Heart right ventricle (tissue), 16 donors: ENCODE measurements at regions not wholly inside any gene's neighbourhood (a gene's known extent, or its start where the extent isn't known, plus 50 kb on each side); places are given as distances from the start of the nearest gene placed in this dataset.

Experiments
- ATAC-seq, 8 donors: fragments of 200-7000 bp; cut with Tn5 transposase; one replicate each; pipeline ENCODE4 v1.9.1; 2020; ENCODE audit warnings: mild to moderate bottlenecking in 8 of 8, moderate library complexity in 8 of 8, moderate number of reproducible peaks in 1 of 8
- DNase-seq, 2 donors: peaks; one replicate each; pipeline ENCODE4 v3.0.0-alpha.2; 2020
- H3K27ac ChIP-seq, 10 donors: fragments of 200-600 bp; sonication (generic) in 2 of 10; one replicate each; pipeline versions ENCODE4 v1.5.0 to v1.8.0; 2020 to 2022; ENCODE audit warnings: mild to moderate bottlenecking in 3 of 10
- H3K27me3 ChIP-seq, 7 donors: fragments of 200-600 bp; one replicate each; pipeline ENCODE4 v1.8.0; 2021 to 2022; ENCODE audit warnings: mild to moderate bottlenecking in 2 of 7
- H3K36me3 ChIP-seq, 9 donors: fragments of 200-600 bp; sonication (generic) in 1 of 9; one replicate each; pipeline versions ENCODE4 v1.5.0 to v1.8.0; 2020 to 2022; ENCODE audit warnings: mild to moderate bottlenecking in 2 of 9
- H3K4me1 ChIP-seq, 9 donors: fragments of 200-600 bp; sonication (generic) in 1 of 9; one replicate each; pipeline versions ENCODE4 v1.5.0 to v1.8.0; 2020 to 2022; ENCODE audit warnings: mild to moderate bottlenecking in 4 of 9
- H3K4me3 ChIP-seq, 10 donors: fragments of 200-600 bp; sonication (generic) in 2 of 10; one replicate each; pipeline versions ENCODE4 v1.5.0 to v1.8.0; 2020 to 2022; ENCODE audit warnings: mild to moderate bottlenecking in 7 of 10, moderate library complexity in 2 of 10
- H3K9me3 ChIP-seq, 11 donors: fragments of 200-600 bp in 10 of 11; sonication (generic) in 2 of 11; one replicate each; pipeline versions ENCODE4 v1.5.0 to v1.8.0; 2013 to 2022; ENCODE audit warnings: mild to moderate bottlenecking in 2 of 11, control low read depth in 1 of 11, moderate library complexity in 1 of 11
- WGBS, 2 donors: extraction: QIAGEN DNeasy Blood & Tissue Kit; methylation state at CpG; one replicate each; pipeline ENCODE4 v1.1.7; 2013; ENCODE audit warnings: inconsistent platforms in 1 of 2; 5-methylcytosine and 5-hydroxymethylcytosine counted together
- intact Hi-C, 10 donors: fragments of 100-400 bp; cut with DNase I; formaldehyde crosslinking; loops; one replicate each; pipeline versions ENCODE4 v1.11.1 to v1.14.2; 2022
- TF ChIP-seq, protein P1 (sequence below), 9 donors: fragments of 200-600 bp; sonication (generic) in 2 of 9; IDR thresholded peaks; one replicate each; pipeline versions ENCODE4 v1.5.0 to v1.8.0; 2021 to 2022; ENCODE audit warnings: antibody characterized with exemption in 9 of 9, mild to moderate bottlenecking in 5 of 9, moderate library complexity in 1 of 9
- donor health status: Arrhythmogenic right ventricular cardiomyopathy.
- donor health status: ischemic (EF 13 %, LVEDD 7.1; RV severe dilation, severe dysfunction).
- donor health status: healthy with polysubstance abuse.
- donor health status: DM: no; HTN: yes; CAD: no.
- donor health status: DM: no; HTN: no; CAD: no.
- donor health status: ischemic (EF 25% LVEDD 6.9; RV normal size, moderate dysfunction).
- donor health status: ischemic (EF 25% LVEDD 5.7; RV mildly dilated, moderate dysfunction).
- donor health status: healthy.
- donor health status: DM: yes; HTN: yes; CAD: no.
- donor health status: Ischemic cardiomyopathy.
- donor health status: ischemic (EF 35%, LVEDD 5.7; RV mildly dilated, moderate dysfunction).
- donor health status: nonischemic (EF 11% LVEDD 7.7; RV severe dilation, severe dysfunction).
- donor health status: DM: yes; HTN: yes; CAD: no.
- donor health status: PGD.
- donor health status: ischemic (EF 29% LVEDD 5.4; RV normal size, mild dysfunction).
- donor health status: nonischemic (EF 23%, LVEDD 6.1; RV moderate dilation, normal function).

GRCh38 chr9:2919347-2919746, 75.5 kb upstream of the PUM3 start:
- H3K27me3 ChIP-seq = peaks cover 0 to 16% (median 5%) of the 10 kb centered on the region in 7 donors
- TF ChIP-seq, protein P1, sequence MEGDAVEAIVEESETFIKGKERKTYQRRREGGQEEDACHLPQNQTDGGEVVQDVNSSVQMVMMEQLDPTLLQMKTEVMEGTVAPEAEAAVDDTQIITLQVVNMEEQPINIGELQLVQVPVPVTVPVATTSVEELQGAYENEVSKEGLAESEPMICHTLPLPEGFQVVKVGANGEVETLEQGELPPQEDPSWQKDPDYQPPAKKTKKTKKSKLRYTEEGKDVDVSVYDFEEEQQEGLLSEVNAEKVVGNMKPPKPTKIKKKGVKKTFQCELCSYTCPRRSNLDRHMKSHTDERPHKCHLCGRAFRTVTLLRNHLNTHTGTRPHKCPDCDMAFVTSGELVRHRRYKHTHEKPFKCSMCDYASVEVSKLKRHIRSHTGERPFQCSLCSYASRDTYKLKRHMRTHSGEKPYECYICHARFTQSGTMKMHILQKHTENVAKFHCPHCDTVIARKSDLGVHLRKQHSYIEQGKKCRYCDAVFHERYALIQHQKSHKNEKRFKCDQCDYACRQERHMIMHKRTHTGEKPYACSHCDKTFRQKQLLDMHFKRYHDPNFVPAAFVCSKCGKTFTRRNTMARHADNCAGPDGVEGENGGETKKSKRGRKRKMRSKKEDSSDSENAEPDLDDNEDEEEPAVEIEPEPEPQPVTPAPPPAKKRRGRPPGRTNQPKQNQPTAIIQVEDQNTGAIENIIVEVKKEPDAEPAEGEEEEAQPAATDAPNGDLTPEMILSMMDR (IDR thresholded peaks at IDR 0.05) = no peak
- no peak overlapping the region for H3K27ac ChIP-seq
- ATAC-seq = no peak
- intact Hi-C loops = no loop called here
- DNase-seq = no peak
- 61% methylated on average over 2 of the region's 2 CpGs for WGBS, 2 donors
- H3K9me3 ChIP-seq = no peaks in the 10 kb centered on the region
- no peak overlapping the region for H3K4me3 ChIP-seq
- H3K36me3 ChIP-seq = no peaks in the 10 kb centered on the region
- H3K4me1 ChIP-seq = no peaks in the 10 kb centered on the region

- WGBS, 2 donors = 56 to 67% methylated on average over 3 of the region's 3 CpGs
- H3K27me3 ChIP-seq = peaks cover 0 to 4% (median 0%) of the 10 kb centered on the region in 7 donors
- intact Hi-C loops = no loop called here
Measured at GRCh38 chr9:2916382-2916985, 72.6 kb upstream of the PUM3 start.

GRCh38 chr9:2913026-2913425, 69.1 kb upstream of the PUM3 start:
- no peak for DNase-seq
- TF ChIP-seq, protein P1 (IDR thresholded peaks at IDR 0.05) = no peak
- peaks cover 0 to 7% (median 0%) of the 10 kb centered on the region in 11 donors for H3K9me3 ChIP-seq
- H3K27me3 ChIP-seq = peaks cover 0 to 7% (median 0%) of the 10 kb centered on the region in 7 donors
- 42 to 49% methylated on average over 2 of the region's 2 CpGs for WGBS, 2 donors
- H3K4me1 ChIP-seq = no peaks in the 10 kb centered on the region
- no peak for ATAC-seq
- no peak overlapping the region for H3K4me3 ChIP-seq
- no peaks in the 10 kb centered on the region for H3K36me3 ChIP-seq
- intact Hi-C loops = no loop called here
- H3K27ac ChIP-seq = no peak overlapping the region

More at GRCh38 chr9:2916382-2916985, 72.6 kb upstream of the PUM3 start:
- H3K27ac ChIP-seq = no peak overlapping the region
- no peaks in the 10 kb centered on the region for H3K4me1 ChIP-seq
- peaks cover 0 to 7% (median 0%) of the 10 kb centered on the region in 11 donors for H3K9me3 ChIP-seq
- no peaks in the 10 kb centered on the region for H3K36me3 ChIP-seq
- no peak overlapping the region for H3K4me3 ChIP-seq
- ATAC-seq (peak in 1 of 8 donors; percentile 47), DNase-seq (no peak)
- TF ChIP-seq, protein P1 (IDR thresholded peaks at IDR 0.05) = no peak

- Histone ChIP-seq H3K27ac (no peak overlapping the region), H3K4me3 (no peak overlapping the region), H3K27me3 (peaks cover 0 to 12% (median 0%) of the 10 kb centered on the region in 7 donors), H3K36me3 (no peaks in the 10 kb centered on the region), H3K9me3 (peaks cover 0 to 1% (median 0%) of the 10 kb centered on the region in 11 donors), H3K4me1 (no peaks in the 10 kb centered on the region)
- DNase-seq (no peak), ATAC-seq (no peak)
- intact Hi-C loops = no loop called here
- WGBS, 2 donors = 76 to 79% methylated on average over 1 of the region's 1 CpG
- TF ChIP-seq, protein P1 (IDR thresholded peaks at IDR 0.05) = no peak
Measured at GRCh38 chr9:2907411-2907810, 63.5 kb upstream of the PUM3 start.
